ENCODE measurements at regions not wholly inside any gene's neighbourhood (a gene's known extent, or its start where the extent isn't known, plus 50 kb on each side); places are given as distances from the start of the nearest gene placed in this dataset.

DNA sequence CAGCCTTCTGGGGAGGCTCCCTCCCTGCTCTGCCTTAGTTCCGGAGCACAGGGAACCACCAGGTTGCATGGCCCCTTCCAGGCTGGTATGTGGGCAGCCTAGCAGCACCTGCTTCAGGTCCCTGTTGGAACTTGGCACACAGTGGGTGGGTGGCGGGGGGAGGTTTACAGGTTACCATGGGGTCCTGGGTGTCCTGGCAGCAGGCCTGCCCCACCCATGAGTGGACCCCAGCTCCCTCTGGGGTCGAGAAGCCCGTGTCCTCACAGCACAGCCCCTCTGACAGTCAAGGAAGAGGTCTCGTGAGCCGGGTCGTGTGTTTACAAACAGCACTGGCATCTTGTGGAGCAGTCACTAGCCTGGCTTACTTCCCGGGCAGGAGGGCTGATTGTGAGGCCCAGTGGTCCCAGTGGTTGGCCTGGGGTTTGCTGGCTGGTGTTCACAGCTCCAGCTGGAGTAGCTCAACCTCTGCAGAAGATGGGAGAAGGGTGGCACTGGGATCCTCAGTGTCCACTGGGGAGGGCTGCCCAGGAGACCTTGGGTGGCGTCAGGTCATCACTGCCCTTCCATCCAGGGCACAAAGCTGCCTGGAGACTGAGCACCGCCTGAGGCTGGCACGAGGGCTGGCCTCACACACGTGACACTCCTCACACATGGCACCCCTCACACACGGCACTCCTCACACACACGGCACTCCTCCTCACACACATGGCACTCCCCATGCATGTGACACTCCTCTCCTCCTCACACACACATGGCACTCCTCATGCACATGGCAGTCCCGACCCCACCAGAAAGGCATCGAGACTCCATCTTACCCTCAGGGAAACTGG, 100.9 kb downstream of the RIPK4 start:
- TF ChIP-seq, protein P1, sequence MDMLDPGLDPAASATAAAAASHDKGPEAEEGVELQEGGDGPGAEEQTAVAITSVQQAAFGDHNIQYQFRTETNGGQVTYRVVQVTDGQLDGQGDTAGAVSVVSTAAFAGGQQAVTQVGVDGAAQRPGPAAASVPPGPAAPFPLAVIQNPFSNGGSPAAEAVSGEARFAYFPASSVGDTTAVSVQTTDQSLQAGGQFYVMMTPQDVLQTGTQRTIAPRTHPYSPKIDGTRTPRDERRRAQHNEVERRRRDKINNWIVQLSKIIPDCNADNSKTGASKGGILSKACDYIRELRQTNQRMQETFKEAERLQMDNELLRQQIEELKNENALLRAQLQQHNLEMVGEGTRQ (IDR thresholded peaks at IDR 0.05; ENCODE audit: borderline replicate concordance, low read depth, low read length): no peak
- no peak for TF ChIP-seq NRF1 (IDR thresholded peaks at IDR 0.05; ENCODE audit: low read depth, low read length)
- TF ChIP-seq GABPA (IDR thresholded peaks at IDR 0.05; ENCODE audit: low read depth): no peak
- TF ChIP-seq SIN3A (IDR thresholded peaks at IDR 0.05; ENCODE audit: borderline replicate concordance, low read depth, low read length): no peak
- TF ChIP-seq POLR2AphosphoS5 (IDR thresholded peaks at IDR 0.05; ENCODE audit: low read depth, low read length): no peak
- TF ChIP-seq CHD2 (IDR thresholded peaks at IDR 0.05; ENCODE audit: low read length, partially characterized antibody): no peak
- TF ChIP-seq, protein P2, sequence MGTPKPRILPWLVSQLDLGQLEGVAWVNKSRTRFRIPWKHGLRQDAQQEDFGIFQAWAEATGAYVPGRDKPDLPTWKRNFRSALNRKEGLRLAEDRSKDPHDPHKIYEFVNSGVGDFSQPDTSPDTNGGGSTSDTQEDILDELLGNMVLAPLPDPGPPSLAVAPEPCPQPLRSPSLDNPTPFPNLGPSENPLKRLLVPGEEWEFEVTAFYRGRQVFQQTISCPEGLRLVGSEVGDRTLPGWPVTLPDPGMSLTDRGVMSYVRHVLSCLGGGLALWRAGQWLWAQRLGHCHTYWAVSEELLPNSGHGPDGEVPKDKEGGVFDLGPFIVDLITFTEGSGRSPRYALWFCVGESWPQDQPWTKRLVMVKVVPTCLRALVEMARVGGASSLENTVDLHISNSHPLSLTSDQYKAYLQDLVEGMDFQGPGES (IDR thresholded peaks at IDR 0.05; ENCODE audit: low read depth, low read length): no peak
- TF ChIP-seq NFIC (IDR thresholded peaks at IDR 0.05; ENCODE audit: borderline replicate concordance): no peak
- TF ChIP-seq RCOR1 (IDR thresholded peaks at IDR 0.05; ENCODE audit: low read length): no peak
- CTCF ChIA-PET: no interaction called here
- no peaks in the 10 kb centered on the region for H3F3A ChIP-seq (replicated peaks; ENCODE audit: insufficient read depth)
- no peak overlapping the region for H2AFZ ChIP-seq (ENCODE audit: low read depth)
- H3K36me3 ChIP-seq (replicated peaks in 1 of 2; ENCODE audit: control insufficient read depth in 1 of 2, insufficient read depth in 2 of 2, low read length in 1 of 2): no peaks in the 10 kb centered on the region
- DNase-seq: no peak
- no peak overlapping the region for H3K4me3 ChIP-seq (ENCODE audit: low read depth in 2 of 2, low read length in 1 of 2)
- H3K9me3 ChIP-seq: no peaks in the 10 kb centered on the region
- no peaks in the 10 kb centered on the region for H3K27me3 ChIP-seq (ENCODE audit: insufficient read depth)
- H3K4me2 ChIP-seq: no peak overlapping the region
- H3K4me1 ChIP-seq (ENCODE audit: control insufficient read depth in 1 of 2, insufficient read depth in 2 of 2, low read depth in 1 of 2, low read length in 1 of 2): peaks cover 0 to 5% of the 10 kb centered on the region in 2 experiments; a peak in 1 of 4 replicates
- H3K9me2 ChIP-seq: no peaks in the 10 kb centered on the region
- no peaks in the 10 kb centered on the region for H4K20me1 ChIP-seq (ENCODE audit: insufficient read depth)
- 84% methylated on average over 3 of the region's 16 CpGs for WGBS (ENCODE audit: low lambda C conversion rate)
- no peaks in the 10 kb centered on the region for H3K79me2 ChIP-seq (ENCODE audit: insufficient read depth)
- POLR2A ChIA-PET: no interaction called here
- H3K9ac ChIP-seq: no peak overlapping the region
- H3K27ac ChIP-seq (ENCODE audit: low read depth in 2 of 2, low read length in 1 of 2): no peak overlapping the region

DNA sequence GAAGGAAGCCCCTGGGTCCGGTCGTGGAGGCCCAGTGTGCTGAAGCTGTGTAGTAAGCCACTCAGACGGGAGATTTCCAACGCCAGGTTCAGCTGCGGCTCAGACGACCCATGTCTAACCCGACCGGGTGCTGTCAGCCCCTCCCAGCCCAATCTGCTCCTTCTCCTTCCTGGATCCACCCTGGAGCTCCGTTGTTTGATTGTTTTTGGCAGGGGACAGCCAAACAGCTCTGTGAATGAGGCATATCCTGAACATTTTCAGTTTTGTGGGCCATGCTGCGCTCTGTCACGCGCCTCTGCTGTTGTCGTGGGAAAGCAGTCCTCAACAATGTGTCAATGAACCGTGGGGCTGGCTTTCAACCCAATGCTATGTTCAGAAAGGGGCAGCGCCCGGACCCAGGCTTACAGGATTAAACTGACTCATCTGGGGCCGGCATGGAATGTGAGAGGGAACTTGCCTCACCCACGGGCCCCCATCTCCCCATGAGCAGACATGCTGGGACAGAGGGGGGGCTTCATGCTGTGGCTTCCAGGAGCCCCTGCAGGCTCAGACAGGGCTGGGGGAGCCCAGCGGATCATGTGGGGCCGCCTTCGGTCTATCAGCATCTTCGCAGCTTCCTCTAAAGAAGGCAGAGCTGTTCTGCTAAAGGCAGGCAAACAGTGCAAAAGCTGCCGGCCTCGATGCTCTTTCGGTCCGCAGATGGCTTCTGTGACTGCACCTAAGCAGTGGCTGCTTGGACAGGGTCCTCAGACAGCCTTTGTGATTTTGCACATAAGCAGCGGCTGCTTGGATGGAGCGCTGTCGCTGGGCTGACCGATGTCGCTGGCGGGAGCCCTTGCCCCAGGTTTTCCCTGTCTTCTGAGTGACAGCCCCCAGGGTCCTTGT, 101.7 kb downstream of the RIPK4 start:
- no peaks in the 10 kb centered on the region for H3K9me2 ChIP-seq
- H3K36me3 ChIP-seq (replicated peaks in 1 of 2; ENCODE audit: control insufficient read depth in 1 of 2, insufficient read depth in 2 of 2, low read length in 1 of 2): no peaks in the 10 kb centered on the region
- 69% methylated on average over 14 of the region's 32 CpGs for WGBS (ENCODE audit: low lambda C conversion rate)
- ChIA-PET POLR2A (no interaction called here), CTCF (interaction anchor here (0.6 kb wide), 1 partner anchor 223 kb away, joined by 3 read pairs; no protein-coding TSS in a partner anchor)
- no peaks in the 10 kb centered on the region for H3K79me2 ChIP-seq (ENCODE audit: insufficient read depth)
- no peaks in the 10 kb centered on the region for H3K27me3 ChIP-seq (ENCODE audit: insufficient read depth)
- peaks cover 0 to 5% of the 10 kb centered on the region in 2 experiments; a peak in 1 of 4 replicates for H3K4me1 ChIP-seq (ENCODE audit: control insufficient read depth in 1 of 2, insufficient read depth in 2 of 2, low read depth in 1 of 2, low read length in 1 of 2)
- H4K20me1 ChIP-seq (ENCODE audit: insufficient read depth): no peaks in the 10 kb centered on the region
- no peaks in the 10 kb centered on the region for H3F3A ChIP-seq (replicated peaks; ENCODE audit: insufficient read depth)
- no peak overlapping the region for H3K9ac ChIP-seq
- no peak overlapping the region for H3K4me3 ChIP-seq (ENCODE audit: low read depth in 2 of 2, low read length in 1 of 2)
- no peak overlapping the region for H3K27ac ChIP-seq (ENCODE audit: low read depth in 2 of 2, low read length in 1 of 2)
- H3K9me3 ChIP-seq: no peaks in the 10 kb centered on the region
- no peak for DNase-seq
- peak overlapping the region; percentile 68 for H2AFZ ChIP-seq (ENCODE audit: low read depth)
- H3K4me2 ChIP-seq: peak overlapping the region; percentile 33; the same call in 1 of the 2 replicates
- TF ChIP-seq TCF12 (IDR thresholded peaks at IDR 0.05) (no peak), SIN3A (IDR thresholded peaks at IDR 0.05; ENCODE audit: borderline replicate concordance, low read depth, low read length) (no peak), MEF2A (IDR thresholded peaks at IDR 0.05; ENCODE audit: borderline replicate concordance, low read depth) (no peak), GATA2 (CRISPR knock-in tag; IDR thresholded peaks at IDR 0.05) (no peak)
- TF ChIP-seq, protein P3, sequence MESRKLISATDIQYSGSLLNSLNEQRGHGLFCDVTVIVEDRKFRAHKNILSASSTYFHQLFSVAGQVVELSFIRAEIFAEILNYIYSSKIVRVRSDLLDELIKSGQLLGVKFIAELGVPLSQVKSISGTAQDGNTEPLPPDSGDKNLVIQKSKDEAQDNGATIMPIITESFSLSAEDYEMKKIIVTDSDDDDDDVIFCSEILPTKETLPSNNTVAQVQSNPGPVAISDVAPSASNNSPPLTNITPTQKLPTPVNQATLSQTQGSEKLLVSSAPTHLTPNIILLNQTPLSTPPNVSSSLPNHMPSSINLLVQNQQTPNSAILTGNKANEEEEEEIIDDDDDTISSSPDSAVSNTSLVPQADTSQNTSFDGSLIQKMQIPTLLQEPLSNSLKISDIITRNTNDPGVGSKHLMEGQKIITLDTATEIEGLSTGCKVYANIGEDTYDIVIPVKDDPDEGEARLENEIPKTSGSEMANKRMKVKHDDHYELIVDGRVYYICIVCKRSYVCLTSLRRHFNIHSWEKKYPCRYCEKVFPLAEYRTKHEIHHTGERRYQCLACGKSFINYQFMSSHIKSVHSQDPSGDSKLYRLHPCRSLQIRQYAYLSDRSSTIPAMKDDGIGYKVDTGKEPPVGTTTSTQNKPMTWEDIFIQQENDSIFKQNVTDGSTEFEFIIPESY (IDR thresholded peaks at IDR 0.05; ENCODE audit: borderline replicate concordance, low read depth): no peak
- TF ChIP-seq, protein P4, sequence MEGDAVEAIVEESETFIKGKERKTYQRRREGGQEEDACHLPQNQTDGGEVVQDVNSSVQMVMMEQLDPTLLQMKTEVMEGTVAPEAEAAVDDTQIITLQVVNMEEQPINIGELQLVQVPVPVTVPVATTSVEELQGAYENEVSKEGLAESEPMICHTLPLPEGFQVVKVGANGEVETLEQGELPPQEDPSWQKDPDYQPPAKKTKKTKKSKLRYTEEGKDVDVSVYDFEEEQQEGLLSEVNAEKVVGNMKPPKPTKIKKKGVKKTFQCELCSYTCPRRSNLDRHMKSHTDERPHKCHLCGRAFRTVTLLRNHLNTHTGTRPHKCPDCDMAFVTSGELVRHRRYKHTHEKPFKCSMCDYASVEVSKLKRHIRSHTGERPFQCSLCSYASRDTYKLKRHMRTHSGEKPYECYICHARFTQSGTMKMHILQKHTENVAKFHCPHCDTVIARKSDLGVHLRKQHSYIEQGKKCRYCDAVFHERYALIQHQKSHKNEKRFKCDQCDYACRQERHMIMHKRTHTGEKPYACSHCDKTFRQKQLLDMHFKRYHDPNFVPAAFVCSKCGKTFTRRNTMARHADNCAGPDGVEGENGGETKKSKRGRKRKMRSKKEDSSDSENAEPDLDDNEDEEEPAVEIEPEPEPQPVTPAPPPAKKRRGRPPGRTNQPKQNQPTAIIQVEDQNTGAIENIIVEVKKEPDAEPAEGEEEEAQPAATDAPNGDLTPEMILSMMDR (IDR thresholded peaks at IDR 0.05): no peak
- TF ChIP-seq, protein P1 (IDR thresholded peaks at IDR 0.05; ENCODE audit: borderline replicate concordance, low read depth, low read length): no peak

Data from SK-N-SH (cell line).